Brain pericyte (primary cell): ENCODE measurements at regions not wholly inside any gene's neighbourhood (a gene's known extent, or its start where the extent isn't known, plus 50 kb on each side); places are given as distances from the start of the nearest gene placed in this dataset.
"Not testable (repeated sequence)": the region's sequence is repeated elsewhere in the genome, so short reads cannot be mapped to it uniquely, and the experiment has no call there.

Experiments used
- DNase-seq: peaks from one replicate; pipeline ENCODE4 v3.0.0-alpha.2; 2012; ENCODE audit warnings: low read depth, low spot score

- DNase-seq = no peak
Measured at GRCh38 chr7:93048136-93048930, 69.4 kb downstream of the SAMD9 start.

- no peak for DNase-seq
Measured at GRCh38 chr7:93047514-93048099, 70.2 kb downstream of the SAMD9 start.

GRCh38 chr7:93046641-93047040 lies 71.1 kb downstream of the SAMD9 start:
- DNase-seq = no peak

- no peak for DNase-seq
Measured at GRCh38 chr7:93044147-93044810, 73.5 kb downstream of the SAMD9 start.

GRCh38 chr7:93043385-93043985 lies 74.3 kb downstream of the SAMD9 start:
- peak; percentile 20 for DNase-seq

- no peak for DNase-seq
Measured at GRCh38 chr7:93040355-93040754, 77.4 kb downstream of the SAMD9 start.

GRCh38 chr7:93039786-93040185 lies 78.0 kb downstream of the SAMD9 start:
- no peak for DNase-seq

- no peak for DNase-seq
Measured at GRCh38 chr7:93039282-93039681, 78.5 kb downstream of the SAMD9 start.

- DNase-seq = no peak
Measured at GRCh38 chr7:93036807-93037206, 81.0 kb downstream of the SAMD9 start.

GRCh38 chr7:93036149-93036640 lies 81.6 kb downstream of the SAMD9 start:
- DNase-seq = no peak

GRCh38 chr7:93031795-93032194 lies 86.0 kb downstream of the SAMD9 start:
- no peak for DNase-seq

GRCh38 chr7:93030605-93031225 lies 87.1 kb downstream of the SAMD9 start:
- DNase-seq = no peak

- DNase-seq = no peak
Measured at GRCh38 chr7:93029056-93029455, 88.7 kb downstream of the SAMD9 start.

GRCh38 chr7:93028610-93029009 lies 89.2 kb downstream of the SAMD9 start:
- DNase-seq = no peak

GRCh38 chr7:93027044-93027443 lies 90.7 kb downstream of the SAMD9 start:
- no peak for DNase-seq

GRCh38 chr7:93026425-93026824 lies 91.4 kb downstream of the SAMD9 start:
- no peak for DNase-seq

- DNase-seq = no peak
Measured at GRCh38 chr7:93025389-93025788, 92.4 kb downstream of the SAMD9 start.

- not testable (repeated sequence) for DNase-seq
Measured at GRCh38 chr7:93022931-93023478, 94.8 kb downstream of the SAMD9 start.

- no peak for DNase-seq
Measured at GRCh38 chr7:93021748-93022147, 96.0 kb downstream of the SAMD9 start.

GRCh38 chr7:93018716-93019115 lies 99.1 kb downstream of the SAMD9 start:
- DNase-seq = no peak

- DNase-seq = no peak
Measured at GRCh38 chr7:93016681-93017381, 100.9 kb downstream of the SAMD9 start.
